Activated T-cell treated with anti-CD3 and anti-CD28 coated beads, Interleukin-2, amount 50 U/mL, for 48 hours (primary cell): ENCODE measurements at regions not wholly inside any gene's neighbourhood (a gene's known extent, or its start where the extent isn't known, plus 50 kb on each side); places are given as distances from the start of the nearest gene placed in this dataset.
"Not testable (repeated sequence)": the region's sequence is repeated elsewhere in the genome, so short reads cannot be mapped to it uniquely, and the experiment has no call there.

Experiments
- DNase-seq, 2 experiments: peaks; one replicate each; pipeline ENCODE4 v3.0.0-alpha.2; 2020

- no peak for DNase-seq
Observed at GRCh38 chr11:129733384-129733783, 82.3 kb upstream of the TMEM45B start.

GRCh38 chr11:129733981-129734380 lies 81.7 kb upstream of the TMEM45B start:
- DNase-seq = no peak

- DNase-seq = no peak
Observed at GRCh38 chr11:129734654-129735053, 81.0 kb upstream of the TMEM45B start.

GRCh38 chr11:129737831-129738230 lies 77.8 kb upstream of the TMEM45B start:
- DNase-seq = no peak

- no peak for DNase-seq
Observed at GRCh38 chr11:129738242-129738641, 77.4 kb upstream of the TMEM45B start.

- DNase-seq = no peak
Observed at GRCh38 chr11:129739339-129739738, 76.3 kb upstream of the TMEM45B start.

GRCh38 chr11:129740125-129740719 lies 75.4 kb upstream of the TMEM45B start:
- DNase-seq = no peak

GRCh38 chr11:129743112-129743815 lies 72.4 kb upstream of the TMEM45B start:
- no peak for DNase-seq

GRCh38 chr11:129747071-129747470 lies 68.6 kb upstream of the TMEM45B start:
- DNase-seq = no peak

GRCh38 chr11:129749141-129749540 lies 66.5 kb upstream of the TMEM45B start:
- no peak for DNase-seq

- DNase-seq = peak; percentile 85 to 89
Observed at GRCh38 chr11:129750343-129751292, 65.0 kb upstream of the TMEM45B start.

- DNase-seq = no peak
Observed at GRCh38 chr11:129751511-129751910, 64.1 kb upstream of the TMEM45B start.

GRCh38 chr11:129763569-129763968 lies 52.1 kb upstream of the TMEM45B start:
- not testable (repeated sequence) for DNase-seq

GRCh38 chr11:129764204-129764603 lies 51.4 kb upstream of the TMEM45B start:
- not testable (repeated sequence) for DNase-seq
